WTC11 (cell line): ENCODE measurements at regions not wholly inside any gene's neighbourhood (a gene's known extent, or its start where the extent isn't known, plus 50 kb on each side); places are given as distances from the start of the nearest gene placed in this dataset.

Source experiments
- ATAC-seq: fragments of 200-7000 bp; cut with Tn5 transposase; 2 replicates; pipeline ENCODE4 v1.10.0; 2021; ENCODE audit warnings: mild to moderate bottlenecking, moderate library complexity
- CTCF ChIA-PET: fragments of 300-600 bp; sonication (Branson Sonifier 250); formaldehyde crosslinking; loops from one replicate; lab custom pipeline; 2021; ENCODE audit warnings: antibody characterized with exemption; lab: Charles Lee
- POLR2A ChIA-PET: fragments of 350-600 bp; sonication (Branson Sonifier 250); formaldehyde crosslinking; loops from one replicate; lab custom pipeline; 2021; ENCODE audit warnings: antibody characterized with exemption; lab: Charles Lee
- DNase-seq: peaks from one replicate; pipeline ENCODE4 v3.0.0; 2021; ENCODE audit warnings: low spot score
- H3K27ac Mint-ChIP-seq: 2 replicates; pipeline ENCODE4 v1.8.0; 2021; ENCODE audit warnings: mixed read lengths
- H3K27me3 Mint-ChIP-seq: 2 replicates; pipeline ENCODE4 v1.8.0; 2021; ENCODE audit warnings: low read depth, mild to moderate bottlenecking, moderate library complexity, mixed read lengths
- H3K36me3 Mint-ChIP-seq: 2 replicates; pipeline ENCODE4 v1.8.0; 2021; ENCODE audit warnings: mixed read lengths
- H3K4me1 Mint-ChIP-seq: 2 replicates; pipeline ENCODE4 v1.8.0; 2022; ENCODE audit warnings: mixed read lengths
- H3K4me3 Mint-ChIP-seq: 2 replicates; pipeline ENCODE4 v1.8.0; 2021; ENCODE audit warnings: mild to moderate bottlenecking, moderate library complexity, mixed read lengths
- H3K9me3 Mint-ChIP-seq: 2 replicates; pipeline ENCODE4 v1.8.0; 2021; ENCODE audit warnings: mixed read lengths
- ARID4B ChIP-seq: sonication (generic); formaldehyde crosslinking; IDR thresholded peaks from 2 replicates; pipeline ENCODE4 v1.8.0; 2023; ENCODE audit warnings: missing genetic modification reagents, mild to moderate bottlenecking, borderline replicate concordance
- CDX4 ChIP-seq: fragments of 250-450 bp; sonication (Bioruptor Pico); IDR thresholded peaks from 2 replicates; pipeline ENCODE4 v1.9.0; 2021; ENCODE audit warnings: moderate library complexity, mild to moderate bottlenecking, inconsistent platforms, borderline replicate concordance
- HMGA2 ChIP-seq: fragments of 250-450 bp; sonication (Bioruptor Pico); IDR thresholded peaks from 2 replicates; pipeline ENCODE4 v1.4.0; 2021; ENCODE audit warnings: mild to moderate bottlenecking, moderate library complexity
- IRF2 ChIP-seq: sonication (generic); formaldehyde crosslinking; IDR thresholded peaks from 2 replicates; pipeline ENCODE4 v1.8.0; 2022; ENCODE audit warnings: low read depth, missing genetic modification reagents, borderline replicate concordance
- NFATC4 ChIP-seq: fragments of 250-450 bp; sonication (Bioruptor Pico); IDR thresholded peaks from 2 replicates; pipeline ENCODE4 v1.9.0; 2021; ENCODE audit warnings: mild to moderate bottlenecking
- NR1H2 ChIP-seq: sonication (generic); formaldehyde crosslinking; IDR thresholded peaks from 2 replicates; pipeline ENCODE4 v1.9.0; 2021; ENCODE audit warnings: mild to moderate bottlenecking, moderate library complexity, missing genetic modification reagents
- NR2C2 ChIP-seq: sonication (generic); formaldehyde crosslinking; IDR thresholded peaks from 2 replicates; pipeline ENCODE4 v1.8.0; 2022; ENCODE audit warnings: mild to moderate bottlenecking, missing genetic modification reagents
- OVOL2 ChIP-seq: fragments of 250-450 bp; sonication (Bioruptor Pico); IDR thresholded peaks from 2 replicates; pipeline ENCODE4 v1.9.0; 2021; ENCODE audit warnings: mild to moderate bottlenecking, borderline replicate concordance
- PRDM15 ChIP-seq: sonication (generic); formaldehyde crosslinking; IDR thresholded peaks from 2 replicates; pipeline ENCODE4 v1.8.0; 2022; ENCODE audit warnings: missing genetic modification reagents
- SOX15 ChIP-seq: fragments of 250-450 bp; sonication (Bioruptor Pico); IDR thresholded peaks from 2 replicates; pipeline ENCODE4 v1.9.0; 2021; ENCODE audit warnings: mild to moderate bottlenecking
- SP1 ChIP-seq: sonication (generic); formaldehyde crosslinking; conservative IDR thresholded peaks from 2 replicates; pipeline ENCODE4 v1.8.1; 2022; ENCODE audit warnings: missing genetic modification reagents
- USF1 ChIP-seq: sonication (generic); formaldehyde crosslinking; IDR thresholded peaks from 2 replicates; pipeline ENCODE4 v1.8.0; 2022; ENCODE audit warnings: mild to moderate bottlenecking, missing genetic modification reagents
- ZNF138 ChIP-seq: sonication (generic); formaldehyde crosslinking; conservative IDR thresholded peaks from 2 replicates; pipeline ENCODE4 v1.8.1; 2022; ENCODE audit warnings: mild to moderate bottlenecking, moderate library complexity, missing genetic modification reagents
- ZNF219 ChIP-seq: sonication (generic); formaldehyde crosslinking; IDR thresholded peaks from 2 replicates; pipeline ENCODE4 v1.8.0; 2023; ENCODE audit warnings: missing genetic modification reagents, mild to moderate bottlenecking, borderline replicate concordance
- ZNF425 ChIP-seq: fragments of 250-450 bp; sonication (Bioruptor Pico); conservative IDR thresholded peaks from 2 replicates; pipeline ENCODE4 v1.9.0; 2021; ENCODE audit warnings: mild to moderate bottlenecking
- ZSCAN18 ChIP-seq: fragments of 250-450 bp; sonication (Bioruptor Pico); IDR thresholded peaks from 2 replicates; pipeline ENCODE4 v2.1.2; 2022; ENCODE audit warnings: mild to moderate bottlenecking, moderate library complexity

- CTCF ChIA-PET: no interaction called here
- POLR2A ChIA-PET: no interaction called here
- Mint-ChIP-seq H3K4me3 (no peak overlapping the region), H3K4me1 (no peaks in the 10 kb centered on the region), H3K9me3 (peaks cover 69% of the 10 kb centered on the region), H3K36me3 (peaks cover 67% of the 10 kb centered on the region), H3K27ac (no peak overlapping the region), H3K27me3 (peaks cover 15% of the 10 kb centered on the region; the same call in 1 of the 2 replicates)
- TF ChIP-seq ZNF425: no peak
- TF ChIP-seq ZNF138 (CRISPR knock-in tag): no peak
- no peak for TF ChIP-seq HMGA2
- TF ChIP-seq CDX4: no peak
- TF ChIP-seq USF1 (CRISPR knock-in tag): no peak
- TF ChIP-seq PRDM15 (CRISPR knock-in tag): no peak
- TF ChIP-seq ZNF219 (CRISPR knock-in tag): no peak
- no peak for TF ChIP-seq ARID4B (CRISPR knock-in tag)
- no peak for DNase-seq
- no peak for ATAC-seq
Observed at GRCh38 chr12:34206061-34206785, 183.9 kb downstream of the ALG10 start.

GRCh38 chr12:34207858-34208257 is 185.6 kb downstream of the ALG10 start:
- Mint-ChIP-seq H3K4me3 (no peak overlapping the region), H3K27me3 (peaks cover 15% of the 10 kb centered on the region; the same call in 1 of the 2 replicates), H3K4me1 (no peaks in the 10 kb centered on the region), H3K27ac (no peak overlapping the region), H3K9me3 (peaks cover 64% of the 10 kb centered on the region), H3K36me3 (peaks cover 69% of the 10 kb centered on the region)
- POLR2A ChIA-PET: no interaction called here
- CTCF ChIA-PET: no interaction called here
- ATAC-seq (no peak), DNase-seq (no peak)
- TF ChIP-seq NR1H2: no peak
- TF ChIP-seq ZSCAN18: no peak
- TF ChIP-seq PRDM15 (CRISPR knock-in tag): no peak
- no peak for TF ChIP-seq IRF2 (CRISPR knock-in tag)
- no peak for TF ChIP-seq SOX15 (CRISPR knock-in tag)
- no peak for TF ChIP-seq NR2C2 (CRISPR knock-in tag)
- no peak for TF ChIP-seq OVOL2 (CRISPR knock-in tag)
- no peak for TF ChIP-seq NFATC4 (CRISPR knock-in tag)
- TF ChIP-seq SP1: no peak
